ENCODE measurements at regions not wholly inside any gene's neighbourhood (a gene's known extent, or its start where the extent isn't known, plus 50 kb on each side); places are given as distances from the start of the nearest gene placed in this dataset.

DNA sequence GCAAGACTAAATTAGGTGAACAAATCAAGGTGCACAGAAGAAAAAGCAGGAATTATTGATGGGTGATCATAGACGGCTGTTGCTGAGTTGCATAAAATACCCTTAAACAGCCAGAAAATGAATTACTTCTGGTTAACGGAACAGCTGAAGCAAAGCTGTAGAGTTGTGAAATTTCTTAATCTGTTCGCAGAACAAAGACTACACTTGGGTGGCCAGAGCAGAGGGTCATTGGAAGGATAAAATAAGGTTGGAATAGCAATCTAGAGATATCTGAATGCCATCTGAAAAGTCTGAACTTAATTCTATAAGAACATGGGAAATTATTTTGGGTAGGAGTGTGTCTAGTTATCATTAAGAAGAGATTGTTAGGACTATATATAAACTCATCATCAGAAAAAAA, 339.1 kb upstream of the RSPO3 start:
- intact Hi-C loops (cut with DNase I) = no loop called here
- TF ChIP-seq CTCF (IDR thresholded peaks at IDR 0.05) (no peak), POLR2A (IDR thresholded peaks at IDR 0.05) (no peak)
- H3K27ac ChIP-seq = no peak overlapping the region
- DNase-seq = no peak
- no peaks in the 10 kb centered on the region for H3K4me1 ChIP-seq
- H3K36me3 ChIP-seq = no peaks in the 10 kb centered on the region
- H3K9me3 ChIP-seq = no peaks in the 10 kb centered on the region
- WGBS, 2 donors = 65 to 85% methylated on average over 3 of the region's 3 CpGs
- no peaks in the 10 kb centered on the region for H3K27me3 ChIP-seq
- H3K4me3 ChIP-seq = no peak overlapping the region

DNA sequence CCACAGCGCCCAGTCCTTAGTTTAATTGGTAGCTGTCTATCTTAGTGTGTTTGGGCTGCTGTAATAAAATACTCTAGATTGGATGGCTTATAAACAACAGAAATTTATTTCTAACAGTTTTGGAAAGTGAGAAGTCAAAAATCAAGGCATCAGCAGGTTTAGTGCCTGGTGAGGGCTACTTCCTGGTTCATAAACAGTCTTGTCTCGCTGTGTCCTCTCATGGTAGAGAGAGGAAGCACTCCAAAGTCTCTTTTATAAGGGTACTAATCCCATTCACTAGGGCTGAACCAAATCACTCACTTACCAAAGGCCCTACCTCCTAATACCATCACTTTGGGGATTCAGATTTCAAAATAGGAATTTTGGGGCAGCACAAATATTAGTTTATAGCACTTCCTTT, 336.9 kb upstream of the RSPO3 start:
- no peaks in the 10 kb centered on the region for H3K36me3 ChIP-seq
- no peak for DNase-seq
- intact Hi-C loops (cut with DNase I) = no loop called here
- no peaks in the 10 kb centered on the region for H3K27me3 ChIP-seq
- no peaks in the 10 kb centered on the region for H3K4me1 ChIP-seq
- no peak overlapping the region for H3K27ac ChIP-seq
- H3K9me3 ChIP-seq = no peaks in the 10 kb centered on the region
- 40 to 74% methylated on average over 1 to 2 of the region's 2 CpGs for WGBS, 2 donors
- H3K4me3 ChIP-seq = no peak overlapping the region
- TF ChIP-seq CTCF (IDR thresholded peaks at IDR 0.05) (no peak), POLR2A (IDR thresholded peaks at IDR 0.05) (no peak)

GRCh38 chr6:126784161-126784790, 334.2 kb upstream of the RSPO3 start:
- TF ChIP-seq POLR2A (IDR thresholded peaks at IDR 0.05) = no peak
- TF ChIP-seq CTCF (IDR thresholded peaks at IDR 0.05) = no peak
- 58 to 73% methylated on average over 2 of the region's 2 CpGs for WGBS, 2 donors
- Histone ChIP-seq H3K27ac (no peak overlapping the region), H3K9me3 (no peaks in the 10 kb centered on the region), H3K4me3 (no peak overlapping the region), H3K4me1 (peaks cover 0 to 5% (median 0%) of the 10 kb centered on the region in 3 donors), H3K27me3 (no peaks in the 10 kb centered on the region), H3K36me3 (no peaks in the 10 kb centered on the region)
- no peak for DNase-seq
- intact Hi-C loops (cut with DNase I) = no loop called here

- peaks cover 0 to 5% (median 0%) of the 10 kb centered on the region in 3 donors for H3K4me1 ChIP-seq
- H3K27ac ChIP-seq = no peak overlapping the region
- intact Hi-C loops (cut with DNase I) = no loop called here
- no peak overlapping the region for H3K4me3 ChIP-seq
- TF ChIP-seq CTCF (IDR thresholded peaks at IDR 0.05) = no peak
- no peak for TF ChIP-seq POLR2A (IDR thresholded peaks at IDR 0.05)
- no peaks in the 10 kb centered on the region for H3K27me3 ChIP-seq
- no peaks in the 10 kb centered on the region for H3K9me3 ChIP-seq
- H3K36me3 ChIP-seq = no peaks in the 10 kb centered on the region
- 24 to 36% methylated on average over 1 of the region's 1 CpG for WGBS, 2 donors
- DNase-seq = no peak
These were observed 332.2 kb upstream of the RSPO3 start for GRCh38 chr6:126786262-126786661.

- H3K4me1 ChIP-seq = peaks cover 0 to 5% (median 0%) of the 10 kb centered on the region in 3 donors
- DNase-seq = no peak
- intact Hi-C loops (cut with DNase I) = no loop called here
- no peaks in the 10 kb centered on the region for H3K27me3 ChIP-seq
- H3K9me3 ChIP-seq = no peaks in the 10 kb centered on the region
- WGBS, 2 donors = 79 to 100% methylated on average over 1 of the region's 1 CpG
- H3K36me3 ChIP-seq = no peaks in the 10 kb centered on the region
- H3K27ac ChIP-seq = no peak overlapping the region
- H3K4me3 ChIP-seq = no peak overlapping the region
- TF ChIP-seq CTCF (IDR thresholded peaks at IDR 0.05) (no peak), POLR2A (IDR thresholded peaks at IDR 0.05) (no peak)
These were observed 330.8 kb upstream of the RSPO3 start for GRCh38 chr6:126787635-126788034.

Data from esophagus squamous epithelium (tissue), 5 donors.